ENCODE measurements at regions not wholly inside any gene's neighbourhood (a gene's known extent, or its start where the extent isn't known, plus 50 kb on each side); places are given as distances from the start of the nearest gene placed in this dataset.

DNA sequence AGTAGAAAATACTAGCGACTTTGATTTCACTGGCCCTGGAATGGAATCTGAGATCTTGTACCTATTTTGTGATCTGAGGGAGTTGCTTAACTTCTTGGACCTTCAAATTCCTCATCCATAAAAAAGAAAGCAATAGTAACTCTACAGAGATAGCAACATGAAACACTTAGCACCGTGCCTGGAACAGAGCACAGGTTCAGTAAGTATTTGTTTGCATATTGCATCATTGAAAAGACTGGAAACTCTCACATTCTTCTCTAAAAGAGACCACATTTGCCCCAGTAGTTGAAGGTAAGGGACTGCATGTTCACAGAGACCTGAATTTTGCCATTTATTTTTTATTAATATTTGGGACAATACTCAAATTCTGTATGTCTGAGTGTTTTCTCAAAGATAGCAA lies 358.1 kb downstream of the COG6 start:
- no peak overlapping the region for H3K27ac ChIP-seq
- TF ChIP-seq, protein P1, sequence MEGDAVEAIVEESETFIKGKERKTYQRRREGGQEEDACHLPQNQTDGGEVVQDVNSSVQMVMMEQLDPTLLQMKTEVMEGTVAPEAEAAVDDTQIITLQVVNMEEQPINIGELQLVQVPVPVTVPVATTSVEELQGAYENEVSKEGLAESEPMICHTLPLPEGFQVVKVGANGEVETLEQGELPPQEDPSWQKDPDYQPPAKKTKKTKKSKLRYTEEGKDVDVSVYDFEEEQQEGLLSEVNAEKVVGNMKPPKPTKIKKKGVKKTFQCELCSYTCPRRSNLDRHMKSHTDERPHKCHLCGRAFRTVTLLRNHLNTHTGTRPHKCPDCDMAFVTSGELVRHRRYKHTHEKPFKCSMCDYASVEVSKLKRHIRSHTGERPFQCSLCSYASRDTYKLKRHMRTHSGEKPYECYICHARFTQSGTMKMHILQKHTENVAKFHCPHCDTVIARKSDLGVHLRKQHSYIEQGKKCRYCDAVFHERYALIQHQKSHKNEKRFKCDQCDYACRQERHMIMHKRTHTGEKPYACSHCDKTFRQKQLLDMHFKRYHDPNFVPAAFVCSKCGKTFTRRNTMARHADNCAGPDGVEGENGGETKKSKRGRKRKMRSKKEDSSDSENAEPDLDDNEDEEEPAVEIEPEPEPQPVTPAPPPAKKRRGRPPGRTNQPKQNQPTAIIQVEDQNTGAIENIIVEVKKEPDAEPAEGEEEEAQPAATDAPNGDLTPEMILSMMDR (conservative IDR thresholded peaks at IDR 0.05; ENCODE audit: low read depth): no peak
- no peak for DNase-seq (ENCODE audit: low spot score)
- CTCF ChIA-PET: interaction anchor here (0.7 to 0.8 kb wide), 2 partner anchors 9 to 63 kb away, joined by 3 to 4 read pairs; no protein-coding TSS in a partner anchor
- POLR2A ChIA-PET (ENCODE audit: low non-redundant PET): no interaction called here

DNA sequence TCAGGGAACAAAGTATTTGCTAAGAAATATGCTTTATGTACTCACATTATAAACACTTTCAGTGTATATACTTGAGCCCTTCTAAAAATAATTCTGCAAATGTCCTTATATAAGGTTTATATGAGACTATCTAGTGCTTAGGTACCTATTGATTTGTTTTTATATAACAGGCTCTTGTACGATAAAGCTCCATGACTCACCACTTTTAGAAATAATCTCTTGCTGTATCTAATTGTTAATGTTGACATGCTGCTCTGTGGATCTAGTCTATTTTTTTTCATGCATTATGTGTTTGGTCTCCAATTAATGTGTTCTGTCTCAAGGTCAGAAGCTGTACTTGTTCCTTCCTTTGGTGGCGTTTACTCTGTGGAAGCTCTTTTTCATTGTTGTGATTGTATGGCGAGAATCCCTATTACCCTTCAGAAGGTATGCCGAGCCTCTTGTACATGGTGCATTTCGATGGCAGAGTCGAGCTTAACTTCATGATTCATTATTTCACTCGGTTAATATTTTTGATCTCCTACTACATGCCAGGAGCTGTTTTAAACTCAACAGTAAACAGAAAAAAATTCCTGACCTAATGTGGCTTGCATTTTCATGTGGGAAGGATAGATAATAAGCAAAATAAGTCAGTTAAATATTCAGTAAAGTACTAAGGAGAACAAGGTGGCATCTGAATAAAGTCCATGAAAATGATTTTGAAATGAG lies 361.6 kb downstream of the COG6 start:
- POLR2A ChIA-PET (ENCODE audit: low non-redundant PET): no interaction called here
- TF ChIP-seq, protein P1 (conservative IDR thresholded peaks at IDR 0.05; ENCODE audit: low read depth): no peak
- no peak for DNase-seq (ENCODE audit: low spot score)
- CTCF ChIA-PET: interaction anchor here (0.6 to 1.2 kb wide), 3 partner anchors 10 to 74 kb away, joined by 3 to 6 read pairs (median 4); no protein-coding TSS in a partner anchor
- H3K27ac ChIP-seq: no peak overlapping the region

DNA sequence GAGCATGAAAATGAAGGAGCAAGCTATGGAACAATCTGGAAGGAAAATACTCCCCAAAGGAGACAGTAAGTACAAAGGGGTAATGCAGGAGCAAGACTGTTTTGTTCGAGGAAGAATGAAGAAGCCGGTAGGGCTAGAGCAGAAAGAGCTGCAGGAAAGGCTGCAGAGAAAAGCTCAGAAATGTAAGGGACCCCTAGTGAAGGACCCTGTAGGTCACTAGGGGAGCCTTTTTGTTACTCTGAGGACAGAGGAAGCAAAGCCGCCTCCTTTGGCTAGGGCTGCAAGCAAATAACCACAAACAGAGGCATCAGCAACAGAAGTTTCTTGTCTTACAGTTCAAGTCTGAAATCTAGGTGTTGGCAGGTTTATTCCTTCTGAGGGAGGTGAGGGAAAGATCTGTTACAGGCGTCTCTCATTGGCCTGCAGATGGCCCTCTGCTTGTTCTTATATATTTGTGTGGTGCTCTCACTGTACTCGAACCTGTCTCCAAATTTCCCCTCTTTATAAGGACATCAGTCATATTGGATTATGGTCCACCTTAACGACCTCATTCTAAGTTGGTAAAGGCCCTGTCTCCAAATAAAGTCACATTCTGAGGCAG lies 362.3 kb downstream of the COG6 start:
- H3K27ac ChIP-seq: no peak overlapping the region
- DNase-seq (ENCODE audit: low spot score): no peak
- TF ChIP-seq, protein P1 (conservative IDR thresholded peaks at IDR 0.05; ENCODE audit: low read depth): no peak
- POLR2A ChIA-PET (ENCODE audit: low non-redundant PET): no interaction called here
- CTCF ChIA-PET: interaction anchor here (1.1 kb wide), 1 partner anchor 11 kb away, joined by 4 read pairs; no protein-coding TSS in a partner anchor

DNA sequence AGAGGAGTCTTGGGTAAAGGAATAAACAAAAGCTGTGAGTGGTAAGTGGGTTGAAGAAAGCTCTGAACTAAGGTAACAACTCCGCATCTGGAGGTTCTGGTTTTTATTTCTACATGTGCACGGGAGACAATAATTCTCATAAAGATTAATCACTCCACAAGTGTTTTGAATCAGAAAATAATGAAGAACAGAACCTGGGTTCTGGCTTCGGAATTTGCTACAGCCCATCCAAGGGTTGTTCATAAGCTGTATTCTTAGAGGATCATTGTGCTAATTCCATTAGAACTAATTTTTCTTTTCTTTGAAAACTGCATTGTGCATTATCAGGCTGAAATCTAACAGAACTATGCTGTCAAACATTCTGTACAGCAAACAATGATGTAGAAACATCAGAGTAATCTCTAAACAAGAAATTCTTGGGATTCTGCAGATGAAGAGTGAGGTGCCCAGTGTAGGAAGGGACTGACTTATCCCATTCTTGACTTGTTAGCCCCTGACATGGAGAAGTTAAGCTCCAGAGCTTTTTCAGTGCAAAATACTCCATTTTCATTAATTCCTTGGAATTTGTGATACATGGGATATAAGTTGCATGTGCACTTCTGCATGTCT lies 368.2 kb downstream of the COG6 start:
- H3K27ac ChIP-seq: no peak overlapping the region
- no peak for DNase-seq (ENCODE audit: low spot score)
- TF ChIP-seq, protein P1 (conservative IDR thresholded peaks at IDR 0.05; ENCODE audit: low read depth): no peak
- ChIA-PET POLR2A (ENCODE audit: low non-redundant PET) (no interaction called here), CTCF (no interaction called here)

DNA sequence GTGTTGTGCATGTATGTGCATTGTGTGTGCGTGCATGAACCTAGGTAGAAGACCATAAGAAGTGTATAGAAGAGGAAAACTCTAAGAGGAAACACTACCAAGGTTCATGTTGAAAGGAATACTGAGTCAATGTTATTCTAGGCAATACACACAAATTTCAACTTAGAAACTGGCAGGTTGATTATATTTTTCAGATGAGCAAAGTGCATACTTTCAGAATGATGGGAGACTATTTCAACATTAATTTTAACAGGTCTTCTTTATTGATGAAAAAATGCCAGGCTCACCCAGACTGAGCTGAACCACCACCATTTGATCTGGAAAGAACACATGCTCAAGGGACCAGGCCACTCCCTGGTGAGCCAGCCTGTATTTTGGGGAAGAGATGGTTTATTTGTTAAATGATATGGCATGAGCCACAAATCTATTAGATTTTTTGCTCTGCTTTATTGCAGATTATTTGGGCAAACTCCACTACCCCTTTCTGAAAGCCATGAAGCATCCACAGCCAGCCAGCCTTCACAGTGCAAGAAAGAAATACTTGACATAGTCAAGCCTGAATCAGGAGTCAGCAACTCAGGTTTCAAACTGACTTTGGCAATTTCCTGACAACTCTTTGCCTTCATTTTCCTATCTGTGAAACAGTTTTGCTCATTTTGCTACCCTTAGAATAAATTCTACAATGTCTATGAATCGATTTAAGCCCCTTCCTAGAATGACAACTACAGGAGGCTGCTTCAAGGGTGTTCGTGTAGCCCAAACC lies 368.9 kb downstream of the COG6 start:
- no peak overlapping the region for H3K27ac ChIP-seq
- CTCF ChIA-PET: no interaction called here
- no peak for DNase-seq (ENCODE audit: low spot score)
- POLR2A ChIA-PET (ENCODE audit: low non-redundant PET): no interaction called here
- TF ChIP-seq, protein P1 (conservative IDR thresholded peaks at IDR 0.05; ENCODE audit: low read depth): no peak

All from RWPE1 (cell line).